ENCODE measurements at regions not wholly inside any gene's neighbourhood (a gene's known extent, or its start where the extent isn't known, plus 50 kb on each side); places are given as distances from the start of the nearest gene placed in this dataset.

GRCh38 chr4:57496697-57497471 is 386.7 kb upstream of the IGFBP7 start:
- no peak overlapping the region for H3K4me3 ChIP-seq
- no peaks in the 10 kb centered on the region for H3K9me3 ChIP-seq (ENCODE audit: control insufficient read depth in 4 of 4, insufficient read depth in 3 of 4, low read length in 3 of 4)
- H3K9ac ChIP-seq (ENCODE audit: insufficient read depth in 1 of 2, low read length in 2 of 2): no peak overlapping the region
- no peak overlapping the region for H3K27ac ChIP-seq (ENCODE audit: low read depth in 1 of 2, low read length in 1 of 2)
- DNase-seq: peak in 1 of 3 donors; percentile 35
- no peak for TF ChIP-seq CTCF (IDR thresholded peaks at IDR 0.05; ENCODE audit: control extremely low read depth, extremely low read depth)
- peaks cover 0 to 11% (median 0%) of the 10 kb centered on the region in 5 donors for H3K4me1 ChIP-seq (ENCODE audit: control insufficient read depth in 5 of 5, insufficient read depth in 5 of 5, low read length in 5 of 5)
- 36 to 46% methylated on average over 2 of the region's 2 CpGs for WGBS, 2 donors
- H3K27me3 ChIP-seq (ENCODE audit: control insufficient read depth in 3 of 3, insufficient read depth in 3 of 3, low read length in 2 of 3): no peaks in the 10 kb centered on the region
- H3K36me3 ChIP-seq (ENCODE audit: control insufficient read depth in 4 of 4, insufficient read depth in 4 of 4, low read length in 4 of 4): no peaks in the 10 kb centered on the region
- no peak for ATAC-seq (ENCODE audit: insufficient read depth, low FRiP score)

GRCh38 chr4:57494821-57495220 is 384.6 kb upstream of the IGFBP7 start:
- TF ChIP-seq CTCF (IDR thresholded peaks at IDR 0.05; ENCODE audit: control extremely low read depth, extremely low read depth): no peak
- DNase-seq: no peak
- Histone ChIP-seq H3K4me1 (ENCODE audit: control insufficient read depth in 5 of 5, insufficient read depth in 5 of 5, low read length in 5 of 5) (peaks cover 0 to 11% (median 0%) of the 10 kb centered on the region in 5 donors), H3K9me3 (ENCODE audit: control insufficient read depth in 4 of 4, insufficient read depth in 3 of 4, low read length in 3 of 4) (no peaks in the 10 kb centered on the region), H3K27me3 (ENCODE audit: control insufficient read depth in 3 of 3, insufficient read depth in 3 of 3, low read length in 2 of 3) (no peaks in the 10 kb centered on the region), H3K27ac (ENCODE audit: low read depth in 1 of 2, low read length in 1 of 2) (no peak overlapping the region), H3K4me3 (no peak overlapping the region), H3K36me3 (ENCODE audit: control insufficient read depth in 4 of 4, insufficient read depth in 4 of 4, low read length in 4 of 4) (no peaks in the 10 kb centered on the region), H3K9ac (ENCODE audit: insufficient read depth in 1 of 2, low read length in 2 of 2) (no peak overlapping the region)
- 59 to 62% methylated on average over 4 of the region's 4 CpGs for WGBS, 2 donors
- ATAC-seq (ENCODE audit: insufficient read depth, low FRiP score): no peak

- Histone ChIP-seq H3K4me3 (no peak overlapping the region), H3K27ac (ENCODE audit: low read depth in 1 of 2, low read length in 1 of 2) (peak overlapping the region in 1 of 2 donors; percentile 49), H3K4me1 (ENCODE audit: control insufficient read depth in 5 of 5, insufficient read depth in 5 of 5, low read length in 5 of 5) (peaks cover 0 to 7% (median 0%) of the 10 kb centered on the region in 5 donors), H3K36me3 (ENCODE audit: control insufficient read depth in 4 of 4, insufficient read depth in 4 of 4, low read length in 4 of 4) (no peaks in the 10 kb centered on the region), H3K27me3 (ENCODE audit: control insufficient read depth in 3 of 3, insufficient read depth in 3 of 3, low read length in 2 of 3) (no peaks in the 10 kb centered on the region), H3K9me3 (ENCODE audit: control insufficient read depth in 4 of 4, insufficient read depth in 3 of 4, low read length in 3 of 4) (no peaks in the 10 kb centered on the region), H3K9ac (ENCODE audit: insufficient read depth in 1 of 2, low read length in 2 of 2) (no peak overlapping the region)
- WGBS, 2 donors: 81 to 84% methylated on average over 5 of the region's 5 CpGs
- TF ChIP-seq CTCF (IDR thresholded peaks at IDR 0.05; ENCODE audit: control extremely low read depth, extremely low read depth): no peak
- no peak for DNase-seq
- ATAC-seq (ENCODE audit: insufficient read depth, low FRiP score): no peak
Measured at GRCh38 chr4:57492251-57492878, 382.2 kb upstream of the IGFBP7 start.
